ENCODE measurements at regions not wholly inside any gene's neighbourhood (a gene's known extent, or its start where the extent isn't known, plus 50 kb on each side); places are given as distances from the start of the nearest gene placed in this dataset.

DNA sequence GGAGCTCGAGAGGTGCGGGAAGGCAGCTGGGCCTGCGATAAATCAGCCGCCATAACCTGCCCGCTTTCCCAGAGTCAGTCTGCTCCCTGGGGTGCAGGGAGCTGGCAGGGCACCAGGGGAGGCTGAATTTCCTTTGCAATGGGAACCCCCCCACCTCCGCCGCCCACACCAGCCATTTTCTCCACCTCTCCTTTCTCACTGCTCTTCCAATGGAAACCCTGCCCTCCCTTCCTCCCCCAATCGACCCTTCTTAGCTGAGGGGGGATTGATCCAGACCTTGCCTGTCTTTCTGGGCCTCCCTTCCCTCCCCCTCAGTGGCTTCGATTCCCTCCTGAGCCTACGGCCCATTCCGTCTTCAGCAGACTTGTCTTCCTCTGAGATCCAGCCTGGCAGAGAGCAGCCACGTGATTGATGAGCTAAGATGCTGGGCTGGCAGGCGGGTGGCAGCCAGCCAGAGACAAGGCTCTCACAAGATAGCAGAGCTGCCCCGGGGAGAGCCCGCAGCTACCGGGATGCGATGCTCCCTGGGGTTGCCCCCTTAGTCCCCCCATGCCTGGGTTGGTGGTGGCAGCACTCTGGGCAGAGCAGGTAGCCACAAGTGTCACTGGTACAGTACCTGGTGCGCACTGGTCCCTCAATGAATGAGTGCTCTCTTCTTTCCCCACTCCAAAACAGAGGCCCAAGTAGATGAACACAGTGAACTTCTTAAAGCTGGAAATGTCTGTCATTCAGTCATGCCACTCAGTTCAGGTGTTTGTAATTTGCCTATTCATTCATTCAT is 53.7 kb upstream of the FABP6 start:
- Mint-ChIP-seq H3K27ac (no peak overlapping the region), H3K4me3 (no peak overlapping the region), H3K36me3 (ENCODE audit: low read depth) (no peaks in the 10 kb centered on the region), H3K9me3 (no peaks in the 10 kb centered on the region), H3K4me1 (no peaks in the 10 kb centered on the region), H3K27me3 (no peaks in the 10 kb centered on the region)
- ChIA-PET POLR2A (no interaction called here), CTCF (no interaction called here)
- intact Hi-C loops (cut with micrococcal nuclease) = no loop called here
- ATAC-seq (ENCODE audit: low read depth) = no peak
- no peak for DNase-seq
- TF ChIP-seq, protein P1, sequence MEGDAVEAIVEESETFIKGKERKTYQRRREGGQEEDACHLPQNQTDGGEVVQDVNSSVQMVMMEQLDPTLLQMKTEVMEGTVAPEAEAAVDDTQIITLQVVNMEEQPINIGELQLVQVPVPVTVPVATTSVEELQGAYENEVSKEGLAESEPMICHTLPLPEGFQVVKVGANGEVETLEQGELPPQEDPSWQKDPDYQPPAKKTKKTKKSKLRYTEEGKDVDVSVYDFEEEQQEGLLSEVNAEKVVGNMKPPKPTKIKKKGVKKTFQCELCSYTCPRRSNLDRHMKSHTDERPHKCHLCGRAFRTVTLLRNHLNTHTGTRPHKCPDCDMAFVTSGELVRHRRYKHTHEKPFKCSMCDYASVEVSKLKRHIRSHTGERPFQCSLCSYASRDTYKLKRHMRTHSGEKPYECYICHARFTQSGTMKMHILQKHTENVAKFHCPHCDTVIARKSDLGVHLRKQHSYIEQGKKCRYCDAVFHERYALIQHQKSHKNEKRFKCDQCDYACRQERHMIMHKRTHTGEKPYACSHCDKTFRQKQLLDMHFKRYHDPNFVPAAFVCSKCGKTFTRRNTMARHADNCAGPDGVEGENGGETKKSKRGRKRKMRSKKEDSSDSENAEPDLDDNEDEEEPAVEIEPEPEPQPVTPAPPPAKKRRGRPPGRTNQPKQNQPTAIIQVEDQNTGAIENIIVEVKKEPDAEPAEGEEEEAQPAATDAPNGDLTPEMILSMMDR (IDR thresholded peaks at IDR 0.05) = no peak

DNA sequence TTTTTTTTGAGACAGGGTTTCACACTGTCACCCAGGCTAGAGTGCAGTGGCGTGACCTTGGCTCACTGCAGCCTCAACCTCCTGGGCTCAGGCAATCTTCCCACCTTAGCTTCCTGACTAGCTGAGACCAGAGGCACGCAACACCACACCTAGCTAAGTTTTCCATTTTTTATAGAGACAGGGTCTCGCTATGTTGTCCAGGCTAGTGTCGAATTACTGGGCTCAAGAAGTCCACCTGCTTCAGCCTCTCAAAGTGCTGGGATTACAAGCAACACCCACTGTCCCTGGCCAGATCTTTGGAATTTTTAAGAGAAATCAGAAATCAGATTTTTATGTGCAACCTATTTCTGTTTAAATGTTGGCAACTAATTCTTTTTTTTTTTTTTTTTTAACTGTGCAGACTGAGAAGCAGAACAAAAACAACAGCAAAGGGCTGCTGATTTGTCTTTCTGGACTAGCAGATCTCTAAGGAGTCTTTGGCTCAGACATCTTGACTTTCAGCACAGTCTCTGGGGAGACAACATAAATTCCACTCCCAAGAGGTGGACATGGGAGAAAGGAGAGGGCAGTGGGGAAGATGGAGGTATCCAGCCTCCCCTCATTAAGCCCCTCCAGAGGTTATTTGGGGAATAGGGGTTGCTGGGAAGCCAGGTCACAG is 54.4 kb upstream of the FABP6 start:
- POLR2A ChIA-PET = interaction anchor here (0.6 kb wide), 1 partner anchor 106 kb away, joined by 6 read pairs; no protein-coding TSS in a partner anchor
- no peaks in the 10 kb centered on the region for H3K27me3 Mint-ChIP-seq
- no peak for DNase-seq
- H3K9me3 Mint-ChIP-seq = no peaks in the 10 kb centered on the region
- CTCF ChIA-PET = no interaction called here
- no peaks in the 10 kb centered on the region for H3K4me1 Mint-ChIP-seq
- no peaks in the 10 kb centered on the region for H3K36me3 Mint-ChIP-seq (ENCODE audit: low read depth)
- no peak overlapping the region for H3K27ac Mint-ChIP-seq
- TF ChIP-seq, protein P1 (IDR thresholded peaks at IDR 0.05) = no peak
- ATAC-seq (ENCODE audit: low read depth) = no peak
- H3K4me3 Mint-ChIP-seq = no peak overlapping the region
- intact Hi-C loops (cut with micrococcal nuclease) = no loop called here

GRCh38 chr5:160174290-160174689 is 55.0 kb upstream of the FABP6 start:
- ATAC-seq (ENCODE audit: low read depth) (no peak), DNase-seq (no peak)
- ChIA-PET POLR2A (interaction anchor here (0.6 kb wide), 1 partner anchor 105 kb away, joined by 6 read pairs; no protein-coding TSS in a partner anchor), CTCF (no interaction called here)
- Mint-ChIP-seq H3K27ac (no peak overlapping the region), H3K4me1 (no peaks in the 10 kb centered on the region), H3K9me3 (no peaks in the 10 kb centered on the region), H3K36me3 (ENCODE audit: low read depth) (no peaks in the 10 kb centered on the region), H3K4me3 (no peak overlapping the region), H3K27me3 (no peaks in the 10 kb centered on the region)
- TF ChIP-seq, protein P1 (IDR thresholded peaks at IDR 0.05) = no peak
- intact Hi-C loops (cut with micrococcal nuclease) = no loop called here

DNA sequence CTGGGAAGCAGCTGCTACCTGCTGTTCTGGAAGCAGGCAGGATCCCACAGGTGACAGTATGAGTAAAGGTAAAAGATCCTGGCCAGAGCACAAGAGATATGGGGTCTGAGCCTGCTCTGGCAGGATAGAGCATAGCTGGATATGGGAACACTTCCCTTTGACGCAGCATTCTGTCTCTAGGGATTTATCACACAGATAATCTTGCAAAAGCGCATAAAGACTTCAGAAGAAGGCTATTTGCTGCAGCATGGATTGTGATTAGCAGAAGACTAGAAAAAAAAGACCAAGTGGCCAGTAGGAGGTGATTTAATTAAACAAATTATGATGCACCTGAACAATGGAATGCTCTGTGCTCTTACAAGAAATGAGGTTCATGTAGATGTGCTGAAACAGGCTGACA is 52.4 kb upstream of the PWWP2A start:
- intact Hi-C loops (cut with micrococcal nuclease) = no loop called here
- CTCF ChIA-PET = no interaction called here
- H3K27me3 Mint-ChIP-seq = peaks cover 15% of the 10 kb centered on the region

DNA sequence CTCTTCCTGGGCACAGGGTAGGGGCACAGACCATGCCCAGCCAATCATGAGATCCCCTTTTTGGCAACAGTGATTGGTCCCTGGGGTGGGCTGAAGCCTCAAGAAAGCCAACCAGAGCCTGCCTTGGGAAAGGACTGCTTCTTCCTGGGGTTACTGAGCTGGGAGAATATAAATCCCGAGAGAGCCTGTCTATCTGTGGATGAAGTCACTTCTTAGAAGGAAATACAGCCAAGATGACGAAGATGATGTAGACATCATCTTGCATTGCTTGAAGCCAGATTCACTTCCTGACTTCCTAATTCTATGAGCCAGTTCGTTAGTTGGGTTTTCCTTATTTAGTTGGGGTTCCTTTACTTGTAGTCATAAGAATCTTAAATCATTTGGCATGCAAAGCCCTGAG is 50.1 kb upstream of the PWWP2A start:
- CTCF ChIA-PET = no interaction called here
- ATAC-seq (ENCODE audit: low read depth) (no peak), DNase-seq (no peak)
- intact Hi-C loops (cut with micrococcal nuclease) = no loop called here
- Mint-ChIP-seq H3K9me3 (no peaks in the 10 kb centered on the region), H3K4me1 (no peaks in the 10 kb centered on the region), H3K4me3 (no peak overlapping the region), H3K27me3 (peaks cover 34% of the 10 kb centered on the region), H3K36me3 (ENCODE audit: low read depth) (no peaks in the 10 kb centered on the region), H3K27ac (no peak overlapping the region)
- TF ChIP-seq, protein P1 (IDR thresholded peaks at IDR 0.05) = no peak
- POLR2A ChIA-PET = no interaction called here

More for the DNA sequence above, 52.4 kb upstream of the PWWP2A start:
- no peak for ATAC-seq (ENCODE audit: low read depth)
- no peak overlapping the region for H3K27ac Mint-ChIP-seq
- TF ChIP-seq, protein P1 (IDR thresholded peaks at IDR 0.05) = no peak
- H3K36me3 Mint-ChIP-seq (ENCODE audit: low read depth) = no peaks in the 10 kb centered on the region
- POLR2A ChIA-PET = no interaction called here
- H3K4me1 Mint-ChIP-seq = no peaks in the 10 kb centered on the region
- no peak overlapping the region for H3K4me3 Mint-ChIP-seq
- no peaks in the 10 kb centered on the region for H3K9me3 Mint-ChIP-seq
- DNase-seq = no peak
